H9 (cell line): ENCODE measurements at regions not wholly inside any gene's neighbourhood (a gene's known extent, or its start where the extent isn't known, plus 50 kb on each side); places are given as distances from the start of the nearest gene placed in this dataset.

Source experiments
- DNase-seq: peaks from one replicate; pipeline ENCODE4 v3.0.0-alpha.2; 2017
- H2AFZ ChIP-seq: one replicate; pipeline ENCODE4 v1.6.1; 2013; ENCODE audit warnings: mild to moderate bottlenecking, low read length, control low read depth, moderate library complexity
- H2AK5ac ChIP-seq: 2 replicates; pipeline ENCODE4 v1.6.1; 2013; ENCODE audit warnings: low read length, control low read depth, mixed read lengths; ENCODE audit not compliant: insufficient read length
- H2BK120ac ChIP-seq: one replicate; pipeline ENCODE4 v1.6.1; 2013; ENCODE audit warnings: low read depth, mild to moderate bottlenecking, low read length, control low read depth, inconsistent platforms; ENCODE audit not compliant: poor library complexity, severe bottlenecking
- H2BK12ac ChIP-seq: 2 replicates; pipeline ENCODE4 v1.6.1; 2013; ENCODE audit warnings: low read length, control low read depth, mixed read lengths, low read depth; ENCODE audit not compliant: insufficient read length
- H2BK15ac ChIP-seq: 2 replicates; pipeline ENCODE4 v1.6.1; 2013; ENCODE audit warnings: low read depth, low read length, control low read depth
- H2BK20ac ChIP-seq: one replicate; pipeline ENCODE4 v1.6.1; 2013; ENCODE audit warnings: low read depth, mild to moderate bottlenecking, low read length, control low read depth, inconsistent platforms; ENCODE audit not compliant: poor library complexity, severe bottlenecking
- H2BK5ac ChIP-seq: 2 replicates; pipeline ENCODE4 v1.6.1; 2013; ENCODE audit warnings: low read length, control low read depth, mixed read lengths; ENCODE audit not compliant: insufficient read length
- H3K14ac ChIP-seq: 2 replicates; pipeline ENCODE4 v1.6.1; 2013; ENCODE audit warnings: low read length, control low read depth; ENCODE audit not compliant: insufficient read depth
- H3K18ac ChIP-seq: 2 replicates; pipeline ENCODE4 v1.6.1; 2013; ENCODE audit warnings: low read depth, mild to moderate bottlenecking, mixed read lengths, low read length, control low read depth; ENCODE audit not compliant: insufficient read length
- H3K23ac ChIP-seq: 2 replicates; pipeline ENCODE4 v1.6.1; 2013; ENCODE audit warnings: low read length, control low read depth, mixed read lengths, low read depth; ENCODE audit not compliant: insufficient read length
- H3K23me2 ChIP-seq: 2 replicates; pipeline ENCODE4 v1.6.1; 2013; ENCODE audit warnings: low read depth, mild to moderate bottlenecking, mixed read lengths, low read length, control low read depth; ENCODE audit not compliant: insufficient read length, poor library complexity, severe bottlenecking
- H3K27ac ChIP-seq: 2 replicates; pipeline ENCODE4 v1.5.1; 2013; ENCODE audit warnings: low read length, control low read depth, mixed read lengths, low read depth; ENCODE audit not compliant: insufficient read length
- H3K27me3 ChIP-seq: 2 replicates; pipeline ENCODE4 v1.6.1; 2013; ENCODE audit warnings: low read length, control low read depth, inconsistent platforms; ENCODE audit not compliant: insufficient read depth
- H3K4ac ChIP-seq: 2 replicates; pipeline ENCODE4 v1.6.1; 2013; ENCODE audit warnings: low read depth, mild to moderate bottlenecking, control low read depth, inconsistent platforms, low read length, moderate library complexity
- H3K4me1 ChIP-seq: 2 replicates; pipeline ENCODE4 v1.6.1; 2013; ENCODE audit warnings: low read length, control low read depth, inconsistent platforms; ENCODE audit not compliant: insufficient read depth
- H3K4me2 ChIP-seq: 2 replicates; pipeline ENCODE4 v1.6.1; 2013; ENCODE audit warnings: low read length, control low read depth, mixed read lengths; ENCODE audit not compliant: insufficient read length, insufficient read depth
- H3K56ac ChIP-seq: 2 replicates; pipeline ENCODE4 v1.6.1; 2013; ENCODE audit warnings: low read depth, mild to moderate bottlenecking, mixed read lengths, low read length, control low read depth; ENCODE audit not compliant: insufficient read length
- H3K79me1 ChIP-seq: 2 replicates; pipeline ENCODE4 v1.6.1; 2013; ENCODE audit warnings: low read depth, mild to moderate bottlenecking, moderate library complexity, low read length, control low read depth, inconsistent platforms; ENCODE audit not compliant: insufficient read depth, poor library complexity, severe bottlenecking
- H3K79me2 ChIP-seq: 2 replicates; pipeline ENCODE4 v1.6.1; 2013; ENCODE audit warnings: low read length, control low read depth, inconsistent platforms; ENCODE audit not compliant: insufficient read depth
- H3K9ac ChIP-seq: 2 replicates; pipeline ENCODE4 v1.6.1; 2013; ENCODE audit warnings: low read length, control low read depth, mixed read lengths; ENCODE audit not compliant: insufficient read length; ENCODE audit errors: extremely low read depth
- H3K9me3 ChIP-seq: one replicate; pipeline ENCODE4 v1.6.1; 2013; ENCODE audit warnings: low read depth, low read length, inconsistent platforms; ENCODE audit not compliant: control insufficient read depth
- H3T11ph ChIP-seq: one replicate; pipeline ENCODE4 v1.6.1; 2013; ENCODE audit warnings: mild to moderate bottlenecking, low read length, control low read depth, inconsistent platforms
- H4K20me1 ChIP-seq: one replicate; pipeline ENCODE4 v1.6.1; 2013; ENCODE audit not compliant: control insufficient read depth, insufficient read length, insufficient read depth
- H4K5ac ChIP-seq: 2 replicates; pipeline ENCODE4 v1.6.1; 2013; ENCODE audit warnings: low read depth, mild to moderate bottlenecking, mixed read lengths, low read length, control low read depth; ENCODE audit not compliant: insufficient read length
- H4K8ac ChIP-seq: replicated peaks from 2 replicates; pipeline ENCODE4 v1.6.1; 2013; ENCODE audit warnings: low read length, control low read depth, mixed read lengths, low read depth; ENCODE audit not compliant: insufficient read length
- H4K91ac ChIP-seq: 2 replicates; pipeline ENCODE4 v1.6.1; 2013; ENCODE audit warnings: low read depth, mild to moderate bottlenecking, moderate library complexity, mixed read lengths, low read length, control low read depth; ENCODE audit not compliant: insufficient read length
- H3K27ac Mint-ChIP-seq, 3 experiments: 2 replicates in 2 of 3; 3 replicates in 1 of 3; pipeline ENCODE4 v1.8.0; 2020 to 2021; ENCODE audit warnings: mixed read lengths in 3 of 3, mild to moderate bottlenecking in 1 of 3, moderate library complexity in 1 of 3
- H3K27me3 Mint-ChIP-seq: 2 replicates; pipeline ENCODE4 v1.8.0; 2021; ENCODE audit warnings: low read depth, mild to moderate bottlenecking, moderate library complexity, mixed read lengths
- H3K36me3 Mint-ChIP-seq, 3 experiments: 2 replicates in 2 of 3; 3 replicates in 1 of 3; pipeline ENCODE4 v1.8.0; 2020 to 2021; ENCODE audit warnings: low read depth in 3 of 3, mixed read lengths in 3 of 3; ENCODE audit not compliant: insufficient read depth in 1 of 3
- H3K4me1 Mint-ChIP-seq, 2 experiments: 2 replicates each; pipeline ENCODE4 v1.8.0; 2020; ENCODE audit warnings: mixed read lengths in 2 of 2
- H3K4me3 Mint-ChIP-seq, 2 experiments: 2 replicates in 1 of 2; 3 replicates in 1 of 2; pipeline ENCODE4 v1.8.0; 2020 to 2021; ENCODE audit warnings: mild to moderate bottlenecking in 2 of 2, mixed read lengths in 2 of 2, moderate library complexity in 1 of 2
- H3K9me3 Mint-ChIP-seq, 2 experiments: 2 replicates in 1 of 2; 3 replicates in 1 of 2; pipeline ENCODE4 v1.8.0; 2020; ENCODE audit warnings: mild to moderate bottlenecking in 2 of 2, mixed read lengths in 2 of 2, moderate library complexity in 1 of 2
- CTCF ChIP-seq: fragments of 200-600 bp; sonication (generic); conservative IDR thresholded peaks from 3 replicates; pipeline ENCODE4 v1.8.0; 2021; ENCODE audit warnings: antibody characterized with exemption, mild to moderate bottlenecking
- WGBS: extraction: QIAGEN DNeasy Blood & Tissue Kit; methylation state at CpG from one replicate; pipeline ENCODE4 v1.1.7; 2013; ENCODE audit warnings: missing lambda C conversion rate, low lambda C conversion rate, mixed read lengths; ENCODE audit not compliant: insufficient read length; ENCODE audit errors: extremely low coverage; 5-methylcytosine and 5-hydroxymethylcytosine counted together

DNA sequence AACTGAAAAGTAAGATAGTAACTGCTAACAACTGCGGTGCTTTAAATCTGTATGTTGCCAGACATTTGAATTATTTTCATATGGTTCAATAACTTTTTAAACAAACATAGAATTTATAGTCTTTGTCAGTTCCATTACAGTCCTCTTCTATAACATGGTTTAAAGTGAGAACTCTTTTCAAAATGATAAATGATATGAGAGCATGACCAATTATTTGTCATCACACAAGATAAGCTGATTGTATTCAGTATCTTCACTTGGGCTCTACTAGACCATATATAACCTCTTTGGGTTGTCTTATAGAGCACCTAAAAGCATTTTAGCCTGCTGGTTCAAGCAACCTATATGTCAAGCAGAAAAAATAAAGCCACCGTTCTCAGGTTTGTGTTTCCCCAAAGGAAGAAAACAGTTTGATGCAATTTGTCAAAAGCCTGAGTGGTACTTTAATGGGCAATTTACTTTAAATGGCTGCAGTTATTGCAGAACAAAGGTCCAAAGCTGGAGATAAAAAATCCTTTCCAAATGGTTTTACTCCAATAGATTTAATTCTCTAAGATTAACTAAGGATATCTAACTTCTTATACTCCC lies 298.4 kb downstream of the FSIP2 start:
- no peak overlapping the region for H2AFZ ChIP-seq
- no peaks in the 10 kb centered on the region for H3K4me1 ChIP-seq
- no peak overlapping the region for H3K14ac ChIP-seq
- whole genome bisulfite sequencing, result no CpG with 5 or more reads among the region's 2 CpGs
- no peaks in the 10 kb centered on the region for H3K79me2 ChIP-seq
- H3K23ac ChIP-seq, result no peak overlapping the region
- no peak overlapping the region for H3K4ac ChIP-seq
- no peak overlapping the region for H3K4me3 Mint-ChIP-seq
- H3K9me3 ChIP-seq, result no peaks in the 10 kb centered on the region
- TF ChIP-seq CTCF, result no peak
- no peak overlapping the region for H4K5ac ChIP-seq
- H4K20me1 ChIP-seq, result no peaks in the 10 kb centered on the region
- H4K8ac ChIP-seq, result no peak overlapping the region
- H3K4me2 ChIP-seq, result no peak overlapping the region
- no peaks in the 10 kb centered on the region for H3K27me3 Mint-ChIP-seq
- H3K79me1 ChIP-seq, result no peaks in the 10 kb centered on the region
- H3K56ac ChIP-seq, result no peak overlapping the region
- H2AK5ac ChIP-seq, result no peak overlapping the region
- no peaks in the 10 kb centered on the region for H3K23me2 ChIP-seq
- H3K9me3 Mint-ChIP-seq, result no peaks in the 10 kb centered on the region
- H3K27ac ChIP-seq, result no peak overlapping the region
- H2BK5ac ChIP-seq, result no peak overlapping the region
- H2BK15ac ChIP-seq, result no peak overlapping the region
- no peak overlapping the region for H4K91ac ChIP-seq
- H3K4me1 Mint-ChIP-seq, result no peaks in the 10 kb centered on the region
- no peak overlapping the region for H3K18ac ChIP-seq
- H2BK20ac ChIP-seq, result no peak overlapping the region
- H2BK12ac ChIP-seq, result no peak overlapping the region
- no peak overlapping the region for H3K27ac Mint-ChIP-seq
- no peaks in the 10 kb centered on the region for H3K27me3 ChIP-seq
- no peak overlapping the region for H3T11ph ChIP-seq
- no peaks in the 10 kb centered on the region for H3K36me3 Mint-ChIP-seq
- H3K9ac ChIP-seq, result no peak overlapping the region
- DNase-seq, result no peak
- H2BK120ac ChIP-seq, result no peak overlapping the region
